Neural progenitor cell (in vitro differentiated cells): ENCODE measurements at regions not wholly inside any gene's neighbourhood (a gene's known extent, or its start where the extent isn't known, plus 50 kb on each side); places are given as distances from the start of the nearest gene placed in this dataset.

ENCODE experiments used
- DNase-seq: peaks from one replicate; pipeline ENCODE4 v3.0.0-alpha.2; 2016; ENCODE audit warnings: low spot score
- H2AFZ ChIP-seq: fragments of 200-600 bp; sonication (generic); replicated peaks from 2 replicates; pipeline ENCODE4 v1.6.1; 2016; ENCODE audit warnings: antibody characterized with exemption
- H3F3A ChIP-seq: fragments of 200-600 bp; sonication (generic); 2 replicates; pipeline ENCODE4 v1.6.1; 2016; ENCODE audit warnings: antibody characterized with exemption, low read depth
- H3K27ac ChIP-seq: fragments of 200-600 bp; sonication (generic); 2 replicates; pipeline ENCODE4 v1.5.1; 2016; ENCODE audit warnings: mild to moderate bottlenecking
- H3K27me3 ChIP-seq: fragments of 200-600 bp; sonication (generic); 2 replicates; pipeline ENCODE4 v1.6.1; 2016; ENCODE audit warnings: mild to moderate bottlenecking, moderate library complexity
- H3K36me3 ChIP-seq: fragments of 200-600 bp; sonication (generic); 2 replicates; pipeline ENCODE4 v1.5.1; 2016
- H3K4me1 ChIP-seq: fragments of 200-600 bp; sonication (generic); 2 replicates; pipeline ENCODE4 v1.6.1; 2016; ENCODE audit warnings: mixed run types
- H3K4me2 ChIP-seq: fragments of 200-600 bp; sonication (generic); 2 replicates; pipeline ENCODE4 v1.6.1; 2016
- H3K4me3 ChIP-seq: fragments of 200-600 bp; sonication (generic); 2 replicates; pipeline ENCODE4 v1.5.1; 2016
- H3K79me2 ChIP-seq: fragments of 200-600 bp; sonication (generic); 2 replicates; pipeline ENCODE4 v1.6.1; 2016; ENCODE audit warnings: low read depth
- H3K9ac ChIP-seq: fragments of 200-600 bp; sonication (generic); 2 replicates; pipeline ENCODE4 v1.6.1; 2016
- H3K9me3 ChIP-seq: fragments of 200-600 bp; sonication (generic); 2 replicates; pipeline ENCODE4 v1.5.1; 2016; ENCODE audit warnings: low read depth
- H4K20me1 ChIP-seq: fragments of 200-600 bp; sonication (generic); 2 replicates; pipeline ENCODE4 v1.6.1; 2016; ENCODE audit warnings: low read depth
- H3K27ac Mint-ChIP-seq: 3 replicates; pipeline ENCODE4 v1.8.0; 2021; ENCODE audit warnings: mixed read lengths
- H3K27me3 Mint-ChIP-seq: 2 replicates; pipeline ENCODE4 v1.8.0; 2022; ENCODE audit warnings: low read depth, mild to moderate bottlenecking, inconsistent platforms, moderate library complexity, mixed read lengths; ENCODE audit not compliant: insufficient read depth
- H3K36me3 Mint-ChIP-seq: 3 replicates; pipeline ENCODE4 v1.8.0; 2021; ENCODE audit warnings: mixed read lengths
- H3K4me1 Mint-ChIP-seq: 3 replicates; pipeline ENCODE4 v1.8.0; 2021; ENCODE audit warnings: mixed read lengths
- H3K4me3 Mint-ChIP-seq: 3 replicates; pipeline ENCODE4 v1.8.0; 2021; ENCODE audit warnings: mild to moderate bottlenecking, moderate library complexity, mixed read lengths
- H3K9me3 Mint-ChIP-seq: 3 replicates; pipeline ENCODE4 v1.8.0; 2020; ENCODE audit warnings: mixed read lengths
- EZH2 ChIP-seq: fragments of 200-600 bp; sonication (generic); IDR thresholded peaks from 2 replicates; pipeline ENCODE4 v1.6.1; 2017; ENCODE audit warnings: antibody characterized with exemption, mild to moderate bottlenecking, moderate library complexity
- EZH2phosphoT487 ChIP-seq: fragments of 200-600 bp; sonication (generic); IDR thresholded peaks from 2 replicates; pipeline ENCODE4 v1.6.1; 2017; ENCODE audit warnings: antibody characterized with exemption
- TF ChIP-seq, protein P1 (sequence below): fragments of 200-600 bp; sonication (generic); IDR thresholded peaks from 2 replicates; pipeline ENCODE4 v1.5.1; 2017; ENCODE audit warnings: antibody characterized with exemption, mild to moderate bottlenecking

DNA sequence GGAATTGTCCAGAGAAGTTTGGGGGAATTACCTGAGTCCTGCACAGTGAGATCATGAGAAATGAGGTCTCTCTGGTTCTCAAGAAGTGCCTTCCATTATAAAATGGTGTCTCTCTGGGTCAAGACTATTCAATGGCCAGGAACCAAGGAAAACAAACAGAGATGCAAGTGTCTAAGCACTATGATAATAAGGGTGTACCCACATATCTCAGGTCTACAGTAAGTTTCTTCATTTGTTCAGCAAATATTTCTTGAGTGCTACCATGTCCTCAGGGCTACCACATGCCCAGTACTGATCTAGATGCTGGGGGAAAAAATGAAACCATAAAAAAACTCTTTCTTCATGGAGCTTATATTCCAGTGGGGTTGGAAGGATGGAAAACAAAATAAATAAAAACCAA, 170.0 kb downstream of the ACKR3 start:
- Mint-ChIP-seq H3K4me1 (peaks cover 25% of the 10 kb centered on the region), H3K27me3 (peaks cover 3% of the 10 kb centered on the region), H3K9me3 (no peaks in the 10 kb centered on the region), H3K4me3 (no peak overlapping the region), H3K27ac (no peak overlapping the region), H3K36me3 (no peaks in the 10 kb centered on the region)
- H3K4me3 ChIP-seq: no peak overlapping the region
- no peaks in the 10 kb centered on the region for H3K79me2 ChIP-seq
- H4K20me1 ChIP-seq: no peaks in the 10 kb centered on the region
- no peak for TF ChIP-seq EZH2
- no peak for TF ChIP-seq EZH2phosphoT487
- TF ChIP-seq, protein P1, sequence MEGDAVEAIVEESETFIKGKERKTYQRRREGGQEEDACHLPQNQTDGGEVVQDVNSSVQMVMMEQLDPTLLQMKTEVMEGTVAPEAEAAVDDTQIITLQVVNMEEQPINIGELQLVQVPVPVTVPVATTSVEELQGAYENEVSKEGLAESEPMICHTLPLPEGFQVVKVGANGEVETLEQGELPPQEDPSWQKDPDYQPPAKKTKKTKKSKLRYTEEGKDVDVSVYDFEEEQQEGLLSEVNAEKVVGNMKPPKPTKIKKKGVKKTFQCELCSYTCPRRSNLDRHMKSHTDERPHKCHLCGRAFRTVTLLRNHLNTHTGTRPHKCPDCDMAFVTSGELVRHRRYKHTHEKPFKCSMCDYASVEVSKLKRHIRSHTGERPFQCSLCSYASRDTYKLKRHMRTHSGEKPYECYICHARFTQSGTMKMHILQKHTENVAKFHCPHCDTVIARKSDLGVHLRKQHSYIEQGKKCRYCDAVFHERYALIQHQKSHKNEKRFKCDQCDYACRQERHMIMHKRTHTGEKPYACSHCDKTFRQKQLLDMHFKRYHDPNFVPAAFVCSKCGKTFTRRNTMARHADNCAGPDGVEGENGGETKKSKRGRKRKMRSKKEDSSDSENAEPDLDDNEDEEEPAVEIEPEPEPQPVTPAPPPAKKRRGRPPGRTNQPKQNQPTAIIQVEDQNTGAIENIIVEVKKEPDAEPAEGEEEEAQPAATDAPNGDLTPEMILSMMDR: no peak
- H3K9ac ChIP-seq: no peak overlapping the region
- no peak overlapping the region for H3K4me2 ChIP-seq
- no peak overlapping the region for H3K27ac ChIP-seq
- H3F3A ChIP-seq: no peaks in the 10 kb centered on the region
- DNase-seq: no peak
- no peaks in the 10 kb centered on the region for H3K36me3 ChIP-seq
- peaks cover 15% of the 10 kb centered on the region for H3K4me1 ChIP-seq
- no peaks in the 10 kb centered on the region for H3K9me3 ChIP-seq
- H2AFZ ChIP-seq: no peak overlapping the region
- H3K27me3 ChIP-seq: no peaks in the 10 kb centered on the region

DNA sequence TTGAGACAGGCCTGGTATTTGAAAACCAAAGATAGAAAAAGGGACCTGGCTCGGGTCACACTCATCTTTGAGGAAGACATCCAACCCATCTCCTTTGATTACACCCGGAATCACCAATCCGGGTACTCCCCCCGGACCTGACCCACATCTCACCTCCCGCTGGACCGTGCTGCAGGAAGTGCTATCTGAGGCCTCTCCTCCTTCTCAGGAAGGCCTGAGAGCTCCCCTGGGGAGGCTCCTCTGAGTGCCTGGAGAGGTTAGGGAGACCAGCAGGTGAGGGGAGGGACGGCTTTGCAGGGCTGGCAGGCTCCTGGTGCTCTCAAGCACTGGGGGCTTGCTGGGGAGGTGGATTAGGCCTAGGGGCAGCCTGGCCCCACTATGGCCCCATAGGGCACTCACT, 170.9 kb downstream of the ACKR3 start:
- no peak for DNase-seq
- Mint-ChIP-seq H3K4me1 (peaks cover 28% of the 10 kb centered on the region), H3K27ac (no peak overlapping the region), H3K9me3 (no peaks in the 10 kb centered on the region), H3K4me3 (no peak overlapping the region), H3K27me3 (peaks cover 3% of the 10 kb centered on the region), H3K36me3 (no peaks in the 10 kb centered on the region)
- Histone ChIP-seq H3K4me2 (no peak overlapping the region), H3K4me1 (peaks cover 19% of the 10 kb centered on the region), H2AFZ (no peak overlapping the region), H3F3A (no peaks in the 10 kb centered on the region), H3K27ac (no peak overlapping the region), H3K4me3 (no peak overlapping the region), H3K9me3 (no peaks in the 10 kb centered on the region), H3K36me3 (no peaks in the 10 kb centered on the region), H3K79me2 (no peaks in the 10 kb centered on the region), H4K20me1 (no peaks in the 10 kb centered on the region), H3K27me3 (no peaks in the 10 kb centered on the region), H3K9ac (no peak overlapping the region)
- TF ChIP-seq, protein P1: no peak
- TF ChIP-seq EZH2phosphoT487 (no peak), EZH2 (no peak)

DNA sequence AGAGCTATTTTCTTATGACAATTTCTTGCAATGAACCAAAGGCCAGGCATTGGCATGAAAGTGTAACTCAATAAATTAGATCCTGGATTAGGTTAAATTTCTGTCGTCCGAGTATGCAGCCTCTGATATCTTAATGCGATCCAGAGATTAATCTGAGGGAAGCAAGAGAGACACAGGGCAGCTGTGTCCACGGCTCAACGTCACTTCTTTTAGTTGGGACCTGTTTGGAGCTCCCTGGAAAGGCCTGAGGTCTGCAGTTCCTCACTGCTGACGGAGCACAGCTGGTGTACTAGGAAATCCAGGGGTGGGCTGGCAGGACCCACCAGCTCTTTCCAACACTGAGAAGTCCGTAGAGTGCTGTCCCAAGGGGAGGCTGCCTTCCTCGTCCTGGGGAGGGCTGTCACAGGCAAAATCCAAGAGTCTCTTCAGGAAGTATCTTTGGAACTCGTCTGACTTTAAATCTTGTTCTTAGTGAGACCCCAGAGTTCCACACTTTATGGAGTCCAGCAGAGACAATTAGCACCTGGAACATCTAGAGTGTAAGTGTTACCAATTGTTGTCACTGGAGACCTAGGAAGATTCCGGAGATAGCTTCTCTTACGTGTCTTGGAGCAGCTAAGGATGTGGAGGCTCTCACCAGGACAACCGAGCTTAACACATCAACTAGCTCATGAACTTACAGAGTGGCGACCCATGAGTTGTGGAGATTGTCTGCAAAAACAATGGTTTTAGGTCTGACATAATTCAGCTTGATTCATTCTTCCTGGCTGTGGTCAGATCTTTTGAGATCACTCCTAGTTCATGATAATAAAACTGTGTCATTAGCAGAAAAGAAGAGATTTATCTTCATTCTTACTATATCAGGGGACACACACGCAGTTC, 173.7 kb downstream of the ACKR3 start:
- Histone ChIP-seq H3K4me1 (peaks cover 30% of the 10 kb centered on the region), H3F3A (no peaks in the 10 kb centered on the region), H3K79me2 (no peaks in the 10 kb centered on the region), H3K27me3 (no peaks in the 10 kb centered on the region), H3K4me2 (no peak overlapping the region), H3K36me3 (no peaks in the 10 kb centered on the region), H3K9ac (no peak overlapping the region), H2AFZ (no peak overlapping the region), H3K27ac (no peak overlapping the region), H3K9me3 (no peaks in the 10 kb centered on the region), H3K4me3 (no peak overlapping the region), H4K20me1 (no peaks in the 10 kb centered on the region)
- Mint-ChIP-seq H3K27me3 (peaks cover 3% of the 10 kb centered on the region), H3K9me3 (no peaks in the 10 kb centered on the region), H3K36me3 (no peaks in the 10 kb centered on the region), H3K4me3 (no peak overlapping the region), H3K4me1 (peaks cover 37% of the 10 kb centered on the region), H3K27ac (no peak overlapping the region)
- DNase-seq: no peak
- TF ChIP-seq, protein P1: no peak
- TF ChIP-seq EZH2 (no peak), EZH2phosphoT487 (no peak)
